Limb (tissue), 2 donors: ENCODE measurements at regions not wholly inside any gene's neighbourhood (a gene's known extent, or its start where the extent isn't known, plus 50 kb on each side); places are given as distances from the start of the nearest gene placed in this dataset.
"Not testable (repeated sequence)": the region's sequence is repeated elsewhere in the genome, so short reads cannot be mapped to it uniquely, and the experiment has no call there.

Experiments used
- DNase-seq, 2 donors: peaks; one replicate each; pipeline ENCODE4 v3.0.0-alpha.2; 2016; ENCODE audit errors: extremely low spot score in 2 of 2

- no peak for DNase-seq
Measured at GRCh38 chr5:41995193-41995592, 70.1 kb downstream of the FBXO4 start.

GRCh38 chr5:42001673-42002072 lies 76.6 kb downstream of the FBXO4 start:
- DNase-seq = no peak

GRCh38 chr5:42003852-42004251 lies 78.8 kb downstream of the FBXO4 start:
- DNase-seq = not testable (repeated sequence)

GRCh38 chr5:42005561-42006153 lies 80.6 kb downstream of the FBXO4 start:
- peak in 1 of 2 donors; percentile 52 for DNase-seq

GRCh38 chr5:42013561-42013960 lies 88.5 kb downstream of the FBXO4 start:
- DNase-seq = no peak

GRCh38 chr5:42015254-42015653 lies 90.2 kb downstream of the FBXO4 start:
- no peak for DNase-seq

- DNase-seq = no peak
Measured at GRCh38 chr5:42015681-42016080, 90.6 kb downstream of the FBXO4 start.

- DNase-seq = no peak
Measured at GRCh38 chr5:42020788-42021530, 95.9 kb downstream of the FBXO4 start.

- no peak for DNase-seq
Measured at GRCh38 chr5:42021923-42022322, 96.8 kb downstream of the FBXO4 start.

GRCh38 chr5:42022383-42022972 lies 97.4 kb downstream of the FBXO4 start:
- DNase-seq = no peak

GRCh38 chr5:42026446-42026845 lies 101.4 kb downstream of the FBXO4 start:
- DNase-seq = no peak

GRCh38 chr5:42032137-42032536 lies 107.1 kb downstream of the FBXO4 start:
- no peak for DNase-seq

GRCh38 chr5:42035526-42035925 lies 110.4 kb downstream of the FBXO4 start:
- DNase-seq = no peak

GRCh38 chr5:42036379-42036778 lies 111.3 kb downstream of the FBXO4 start:
- DNase-seq = no peak

GRCh38 chr5:42037379-42037932 lies 112.4 kb downstream of the FBXO4 start:
- DNase-seq = no peak

- DNase-seq = no peak
Measured at GRCh38 chr5:42043400-42043799, 118.3 kb downstream of the FBXO4 start.

GRCh38 chr5:42057254-42057690 lies 132.2 kb downstream of the FBXO4 start:
- DNase-seq = no peak

GRCh38 chr5:42059291-42059690 lies 134.2 kb downstream of the FBXO4 start:
- no peak for DNase-seq

GRCh38 chr5:42059778-42060464 lies 134.8 kb downstream of the FBXO4 start:
- DNase-seq = no peak

- no peak for DNase-seq
Measured at GRCh38 chr5:42061121-42061520, 136.0 kb downstream of the FBXO4 start.

GRCh38 chr5:42064821-42065220 lies 139.7 kb downstream of the FBXO4 start:
- DNase-seq = no peak

GRCh38 chr5:42066131-42066530 lies 141.1 kb downstream of the FBXO4 start:
- no peak for DNase-seq
